ENCODE measurements at regions not wholly inside any gene's neighbourhood (a gene's known extent, or its start where the extent isn't known, plus 50 kb on each side); places are given as distances from the start of the nearest gene placed in this dataset.

DNA sequence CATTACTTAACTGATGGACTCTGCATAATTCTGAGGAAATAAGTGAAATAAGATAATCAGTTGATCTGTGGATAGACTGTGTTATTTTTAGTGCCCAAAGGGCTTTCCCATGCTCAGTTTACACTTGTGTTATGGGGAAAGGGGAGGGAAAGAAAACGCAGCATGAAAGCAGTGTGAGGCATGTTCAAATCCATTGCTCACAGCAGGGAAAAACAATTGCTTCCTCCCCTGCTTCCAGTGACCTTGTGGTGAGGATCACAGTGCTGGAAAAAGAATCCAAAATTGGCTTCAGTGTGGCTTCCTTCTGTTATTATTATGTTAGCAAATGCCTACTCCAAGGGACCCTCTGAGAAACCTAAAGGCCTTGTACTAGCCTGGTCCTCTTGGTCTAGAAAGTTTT lies 285.1 kb upstream of the CDIN1 start:
- intact Hi-C loops (cut with micrococcal nuclease; ENCODE audit: unreplicated experiment) (no loop called here), in situ Hi-C loops (cut with HindIII; ENCODE audit: low pct_unique_long_range_greater_than_20kb, low sequenced_read_pairs) (no loop called here)
- BruUV-seq (replicated peaks) = no TSS peak
- no peak overlapping the region for H3K27ac ChIP-seq (ENCODE audit: low read length)
- DNase-seq (ENCODE audit: low read depth, low spot score) (no peak), ATAC-seq (no peak)
- no peaks in the 10 kb centered on the region for H3K36me3 ChIP-seq (ENCODE audit: control insufficient read depth, insufficient read depth, low read length)
- H3K27me3 ChIP-seq (ENCODE audit: control insufficient read depth, insufficient read depth, low read length) = no peaks in the 10 kb centered on the region
- CTCF ChIA-PET = interaction anchor here (0.6 kb wide), 1 partner anchor 1218 kb away, joined by 23 read pairs; no protein-coding TSS in a partner anchor
- H3K4me3 ChIP-seq (ENCODE audit: low read depth in 2 of 2, low read length in 2 of 2) = no peak overlapping the region
- H3K9me3 ChIP-seq (ENCODE audit: control insufficient read depth, insufficient read depth, low read depth, low read length) = no peaks in the 10 kb centered on the region
- TF ChIP-seq POLR2AphosphoS5 (IDR thresholded peaks at IDR 0.05; ENCODE audit: low read depth, low read length) (no peak), SIN3A (IDR thresholded peaks at IDR 0.05; ENCODE audit: borderline replicate concordance, insufficient read depth, low read depth, low read length) (no peak), TCF7L2 (IDR thresholded peaks at IDR 0.05; ENCODE audit: low read depth, low read length) (no peak)
- TF ChIP-seq, protein P1, sequence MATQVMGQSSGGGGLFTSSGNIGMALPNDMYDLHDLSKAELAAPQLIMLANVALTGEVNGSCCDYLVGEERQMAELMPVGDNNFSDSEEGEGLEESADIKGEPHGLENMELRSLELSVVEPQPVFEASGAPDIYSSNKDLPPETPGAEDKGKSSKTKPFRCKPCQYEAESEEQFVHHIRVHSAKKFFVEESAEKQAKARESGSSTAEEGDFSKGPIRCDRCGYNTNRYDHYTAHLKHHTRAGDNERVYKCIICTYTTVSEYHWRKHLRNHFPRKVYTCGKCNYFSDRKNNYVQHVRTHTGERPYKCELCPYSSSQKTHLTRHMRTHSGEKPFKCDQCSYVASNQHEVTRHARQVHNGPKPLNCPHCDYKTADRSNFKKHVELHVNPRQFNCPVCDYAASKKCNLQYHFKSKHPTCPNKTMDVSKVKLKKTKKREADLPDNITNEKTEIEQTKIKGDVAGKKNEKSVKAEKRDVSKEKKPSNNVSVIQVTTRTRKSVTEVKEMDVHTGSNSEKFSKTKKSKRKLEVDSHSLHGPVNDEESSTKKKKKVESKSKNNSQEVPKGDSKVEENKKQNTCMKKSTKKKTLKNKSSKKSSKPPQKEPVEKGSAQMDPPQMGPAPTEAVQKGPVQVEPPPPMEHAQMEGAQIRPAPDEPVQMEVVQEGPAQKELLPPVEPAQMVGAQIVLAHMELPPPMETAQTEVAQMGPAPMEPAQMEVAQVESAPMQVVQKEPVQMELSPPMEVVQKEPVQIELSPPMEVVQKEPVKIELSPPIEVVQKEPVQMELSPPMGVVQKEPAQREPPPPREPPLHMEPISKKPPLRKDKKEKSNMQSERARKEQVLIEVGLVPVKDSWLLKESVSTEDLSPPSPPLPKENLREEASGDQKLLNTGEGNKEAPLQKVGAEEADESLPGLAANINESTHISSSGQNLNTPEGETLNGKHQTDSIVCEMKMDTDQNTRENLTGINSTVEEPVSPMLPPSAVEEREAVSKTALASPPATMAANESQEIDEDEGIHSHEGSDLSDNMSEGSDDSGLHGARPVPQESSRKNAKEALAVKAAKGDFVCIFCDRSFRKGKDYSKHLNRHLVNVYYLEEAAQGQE (IDR thresholded peaks at IDR 0.05; ENCODE audit: insufficient read depth in 1 of 2, low read depth in 2 of 2, low read length in 1 of 2) = no peak
- TF ChIP-seq, protein P2, sequence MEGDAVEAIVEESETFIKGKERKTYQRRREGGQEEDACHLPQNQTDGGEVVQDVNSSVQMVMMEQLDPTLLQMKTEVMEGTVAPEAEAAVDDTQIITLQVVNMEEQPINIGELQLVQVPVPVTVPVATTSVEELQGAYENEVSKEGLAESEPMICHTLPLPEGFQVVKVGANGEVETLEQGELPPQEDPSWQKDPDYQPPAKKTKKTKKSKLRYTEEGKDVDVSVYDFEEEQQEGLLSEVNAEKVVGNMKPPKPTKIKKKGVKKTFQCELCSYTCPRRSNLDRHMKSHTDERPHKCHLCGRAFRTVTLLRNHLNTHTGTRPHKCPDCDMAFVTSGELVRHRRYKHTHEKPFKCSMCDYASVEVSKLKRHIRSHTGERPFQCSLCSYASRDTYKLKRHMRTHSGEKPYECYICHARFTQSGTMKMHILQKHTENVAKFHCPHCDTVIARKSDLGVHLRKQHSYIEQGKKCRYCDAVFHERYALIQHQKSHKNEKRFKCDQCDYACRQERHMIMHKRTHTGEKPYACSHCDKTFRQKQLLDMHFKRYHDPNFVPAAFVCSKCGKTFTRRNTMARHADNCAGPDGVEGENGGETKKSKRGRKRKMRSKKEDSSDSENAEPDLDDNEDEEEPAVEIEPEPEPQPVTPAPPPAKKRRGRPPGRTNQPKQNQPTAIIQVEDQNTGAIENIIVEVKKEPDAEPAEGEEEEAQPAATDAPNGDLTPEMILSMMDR (IDR thresholded peaks at IDR 0.05) = no peak
- H3K4me1 ChIP-seq (ENCODE audit: control insufficient read depth, insufficient read depth, low read length) = no peaks in the 10 kb centered on the region
- POLR2A ChIA-PET = no interaction called here

DNA sequence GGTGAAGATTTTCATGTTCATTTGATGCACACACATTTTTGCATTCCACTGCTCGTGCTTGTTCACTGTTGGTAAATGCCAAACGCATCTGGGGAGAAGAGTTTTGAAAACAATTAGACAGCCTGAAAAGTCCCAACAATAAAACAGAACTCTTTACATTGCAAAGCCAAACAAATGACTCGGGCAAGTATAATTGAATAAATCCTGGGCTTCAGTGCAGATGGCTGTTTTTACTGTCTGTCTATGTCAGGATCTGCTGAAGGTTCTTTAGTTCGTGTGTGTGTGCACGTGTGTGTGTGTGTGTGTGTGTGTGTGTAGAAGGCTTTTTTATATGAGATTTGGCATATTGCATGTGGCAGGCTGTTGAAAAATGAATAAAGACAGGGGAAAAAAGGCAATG lies 277.5 kb upstream of the CDIN1 start:
- in situ Hi-C loops (cut with HindIII; ENCODE audit: low pct_unique_long_range_greater_than_20kb, low sequenced_read_pairs) (no loop called here), intact Hi-C loops (cut with micrococcal nuclease; ENCODE audit: unreplicated experiment) (no loop called here)
- Histone ChIP-seq H3K36me3 (ENCODE audit: control insufficient read depth, insufficient read depth, low read length) (no peaks in the 10 kb centered on the region), H3K4me3 (ENCODE audit: low read depth in 2 of 2, low read length in 2 of 2) (no peak overlapping the region), H3K9me3 (ENCODE audit: control insufficient read depth, insufficient read depth, low read depth, low read length) (no peaks in the 10 kb centered on the region), H3K27ac (ENCODE audit: low read length) (no peak overlapping the region), H3K27me3 (ENCODE audit: control insufficient read depth, insufficient read depth, low read length) (no peaks in the 10 kb centered on the region), H3K4me1 (ENCODE audit: control insufficient read depth, insufficient read depth, low read length) (no peaks in the 10 kb centered on the region)
- ATAC-seq (no peak), DNase-seq (ENCODE audit: low read depth, low spot score) (no peak)
- POLR2A ChIA-PET = no interaction called here
- no TSS peak for BruUV-seq (replicated peaks)
- TF ChIP-seq, protein P2 (IDR thresholded peaks at IDR 0.05) = no peak
- no peak for TF ChIP-seq TCF7L2 (IDR thresholded peaks at IDR 0.05; ENCODE audit: low read depth, low read length)
- no peak for TF ChIP-seq SIN3A (IDR thresholded peaks at IDR 0.05; ENCODE audit: borderline replicate concordance, insufficient read depth, low read depth, low read length)
- TF ChIP-seq, protein P1 (IDR thresholded peaks at IDR 0.05; ENCODE audit: insufficient read depth in 1 of 2, low read depth in 2 of 2, low read length in 1 of 2) = no peak
- no peak for TF ChIP-seq POLR2AphosphoS5 (IDR thresholded peaks at IDR 0.05; ENCODE audit: low read depth, low read length)
- CTCF ChIA-PET = no interaction called here

Data from Panc1 (cell line).